AG09319 (cell line): ENCODE measurements at regions not wholly inside any gene's neighbourhood (a gene's known extent, or its start where the extent isn't known, plus 50 kb on each side); places are given as distances from the start of the nearest gene placed in this dataset.
"Not testable (repeated sequence)": the region's sequence is repeated elsewhere in the genome, so short reads cannot be mapped to it uniquely, and the experiment has no call there.

Source experiments
- DNase-seq: peaks from one replicate; pipeline ENCODE4 v3.0.0-alpha.2; 2010; ENCODE audit warnings: low read depth; ENCODE audit errors: extremely low read depth
- CTCF ChIP-seq: IDR thresholded peaks from 2 replicates; pipeline ENCODE4 v1.5.1; 2011; ENCODE audit warnings: low read depth, mild to moderate bottlenecking, inconsistent platforms, low read length, moderate library complexity

GRCh38 chrX:98962996-98963395 is 1447.1 kb downstream of the PCDH19 start:
- DNase-seq = no peak
- TF ChIP-seq CTCF = no peak

- no peak for DNase-seq
- no peak for TF ChIP-seq CTCF
Measured at GRCh38 chrX:98956014-98956413, 1454.1 kb downstream of the PCDH19 start.

- no peak for DNase-seq
- no peak for TF ChIP-seq CTCF
Measured at GRCh38 chrX:98939456-98939855, 1470.6 kb downstream of the PCDH19 start.

GRCh38 chrX:98931216-98931615 is 1478.9 kb downstream of the PCDH19 start:
- no peak for TF ChIP-seq CTCF
- no peak for DNase-seq

GRCh38 chrX:98924511-98924910 is 1485.6 kb downstream of the PCDH19 start:
- DNase-seq = no peak
- no peak for TF ChIP-seq CTCF

GRCh38 chrX:98897191-98897590 is 1512.9 kb downstream of the PCDH19 start:
- DNase-seq = no peak
- no peak for TF ChIP-seq CTCF

- DNase-seq = not testable (repeated sequence)
Measured at GRCh38 chrX:98850639-98851038, 1559.4 kb downstream of the PCDH19 start.
